ENCODE measurements at regions not wholly inside any gene's neighbourhood (a gene's known extent, or its start where the extent isn't known, plus 50 kb on each side); places are given as distances from the start of the nearest gene placed in this dataset.

DNA sequence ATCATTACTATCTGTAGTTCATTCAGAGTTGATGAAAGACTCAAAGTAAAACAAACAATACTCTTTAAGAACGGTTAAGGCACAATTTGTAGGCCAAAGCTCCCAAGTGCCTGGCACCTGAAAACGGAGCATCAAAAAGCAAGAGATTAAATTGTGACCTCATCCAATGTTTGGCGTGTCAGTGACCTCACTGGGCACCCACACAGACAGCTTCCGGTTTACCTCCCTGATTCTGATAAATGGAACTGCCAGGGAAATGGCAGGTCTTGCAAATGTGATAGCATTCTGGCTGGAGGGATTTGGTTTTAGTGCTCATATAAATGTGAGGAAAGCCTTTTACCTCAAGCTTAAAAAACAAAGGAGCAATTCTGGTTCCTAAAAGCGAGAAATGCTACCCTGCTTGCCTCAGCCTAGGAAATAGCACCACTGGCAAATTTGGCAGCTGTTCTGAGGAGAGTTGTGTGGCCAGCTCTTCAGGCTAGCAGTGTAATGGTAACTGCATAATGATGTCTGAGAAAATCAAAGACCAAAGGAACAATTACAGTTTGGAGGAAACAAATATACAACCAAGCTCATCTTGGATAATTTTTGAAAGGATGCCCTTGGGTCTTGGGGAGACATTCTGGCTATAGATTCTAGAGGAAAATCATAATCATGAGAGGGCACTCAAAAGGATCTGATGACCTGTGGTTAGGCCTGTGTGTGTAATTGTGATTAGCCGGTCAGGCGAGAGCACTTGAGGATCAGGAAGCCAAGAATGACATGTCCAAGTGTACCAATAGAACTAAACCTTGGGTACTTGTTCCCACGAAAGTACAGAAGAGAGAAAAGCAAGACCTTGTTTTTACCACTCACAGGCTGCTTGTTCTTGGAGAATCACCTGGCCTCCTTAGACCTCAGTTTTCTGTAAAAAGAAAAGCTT lies 174.3 kb downstream of the TFAP2B start:
- Histone ChIP-seq H3K4me1 (ENCODE audit: control insufficient read depth in 5 of 5, insufficient read depth in 5 of 5, low read length in 5 of 5) (peaks cover 0 to 4% (median 0%) of the 10 kb centered on the region in 5 donors), H3K27ac (ENCODE audit: low read depth in 1 of 2, low read length in 1 of 2) (no peak overlapping the region), H3K9ac (ENCODE audit: insufficient read depth in 1 of 2, low read length in 2 of 2) (no peak overlapping the region), H3K27me3 (ENCODE audit: control insufficient read depth in 3 of 3, insufficient read depth in 3 of 3, low read length in 2 of 3) (no peaks in the 10 kb centered on the region), H3K9me3 (ENCODE audit: control insufficient read depth in 4 of 4, insufficient read depth in 3 of 4, low read length in 3 of 4) (no peaks in the 10 kb centered on the region), H3K4me3 (no peak overlapping the region), H3K36me3 (ENCODE audit: control insufficient read depth in 4 of 4, insufficient read depth in 4 of 4, low read length in 4 of 4) (no peaks in the 10 kb centered on the region)
- DNase-seq (no peak), ATAC-seq (ENCODE audit: insufficient read depth, low FRiP score) (no peak)
- 74 to 83% methylated on average over 8 of the region's 8 CpGs for WGBS, 2 donors
- no peak for TF ChIP-seq CTCF (IDR thresholded peaks at IDR 0.05; ENCODE audit: control extremely low read depth, extremely low read depth)

- no peak for TF ChIP-seq CTCF (IDR thresholded peaks at IDR 0.05; ENCODE audit: control extremely low read depth, extremely low read depth)
- H3K4me1 ChIP-seq (ENCODE audit: control insufficient read depth in 5 of 5, insufficient read depth in 5 of 5, low read length in 5 of 5), result peaks cover 0 to 4% (median 0%) of the 10 kb centered on the region in 5 donors
- 92 to 96% methylated on average over 3 of the region's 3 CpGs for WGBS, 2 donors
- H3K4me3 ChIP-seq, result no peak overlapping the region
- no peaks in the 10 kb centered on the region for H3K36me3 ChIP-seq (ENCODE audit: control insufficient read depth in 4 of 4, insufficient read depth in 4 of 4, low read length in 4 of 4)
- H3K27ac ChIP-seq (ENCODE audit: low read depth in 1 of 2, low read length in 1 of 2), result no peak overlapping the region
- no peak for ATAC-seq (ENCODE audit: insufficient read depth, low FRiP score)
- H3K27me3 ChIP-seq (ENCODE audit: control insufficient read depth in 3 of 3, insufficient read depth in 3 of 3, low read length in 2 of 3), result no peaks in the 10 kb centered on the region
- H3K9ac ChIP-seq (ENCODE audit: insufficient read depth in 1 of 2, low read length in 2 of 2), result no peak overlapping the region
- DNase-seq, result no peak
- no peaks in the 10 kb centered on the region for H3K9me3 ChIP-seq (ENCODE audit: control insufficient read depth in 4 of 4, insufficient read depth in 3 of 4, low read length in 3 of 4)
Measured at GRCh38 chr6:50993941-50994720, 175.5 kb downstream of the TFAP2B start.

GRCh38 chr6:50995036-50995435 lies 176.4 kb downstream of the TFAP2B start:
- Histone ChIP-seq H3K36me3 (ENCODE audit: control insufficient read depth in 4 of 4, insufficient read depth in 4 of 4, low read length in 4 of 4) (no peaks in the 10 kb centered on the region), H3K4me1 (ENCODE audit: control insufficient read depth in 5 of 5, insufficient read depth in 5 of 5, low read length in 5 of 5) (peaks cover 0 to 4% (median 0%) of the 10 kb centered on the region in 5 donors), H3K9me3 (ENCODE audit: control insufficient read depth in 4 of 4, insufficient read depth in 3 of 4, low read length in 3 of 4) (no peaks in the 10 kb centered on the region), H3K9ac (ENCODE audit: insufficient read depth in 1 of 2, low read length in 2 of 2) (no peak overlapping the region), H3K4me3 (no peak overlapping the region), H3K27ac (ENCODE audit: low read depth in 1 of 2, low read length in 1 of 2) (no peak overlapping the region), H3K27me3 (ENCODE audit: control insufficient read depth in 3 of 3, insufficient read depth in 3 of 3, low read length in 2 of 3) (no peaks in the 10 kb centered on the region)
- TF ChIP-seq CTCF (IDR thresholded peaks at IDR 0.05; ENCODE audit: control extremely low read depth, extremely low read depth), result no peak
- ATAC-seq (ENCODE audit: insufficient read depth, low FRiP score) (no peak), DNase-seq (no peak)
- WGBS, 2 donors, result 83 to 86% methylated on average over 5 of the region's 5 CpGs
